NB4 (cell line): ENCODE measurements at regions not wholly inside any gene's neighbourhood (a gene's known extent, or its start where the extent isn't known, plus 50 kb on each side); places are given as distances from the start of the nearest gene placed in this dataset.

Source experiments
- DNase-seq: peaks from one replicate; pipeline ENCODE4 v3.0.0; 2010; ENCODE audit warnings: low read depth
- H3K4me3 ChIP-seq: one replicate; pipeline ENCODE4 v1.5.1; 2011; ENCODE audit warnings: mild to moderate bottlenecking, low read depth, low read length, moderate library complexity
- CTCF ChIP-seq: IDR thresholded peaks from one replicate; pipeline ENCODE4 v1.5.1; 2012; ENCODE audit warnings: low read depth, low read length
- MAX ChIP-seq: IDR thresholded peaks from 2 replicates; pipeline ENCODE4 v1.6.1; 2011; ENCODE audit warnings: low read depth, low read length
- MYC ChIP-seq: IDR thresholded peaks from 2 replicates; pipeline ENCODE4 v1.6.1; 2011; ENCODE audit warnings: low read depth, low read length
- POLR2A ChIP-seq: IDR thresholded peaks from 2 replicates; pipeline ENCODE4 v1.6.1; 2011; ENCODE audit warnings: mild to moderate bottlenecking; ENCODE audit not compliant: insufficient read length; ENCODE audit errors: extremely low read depth

DNA sequence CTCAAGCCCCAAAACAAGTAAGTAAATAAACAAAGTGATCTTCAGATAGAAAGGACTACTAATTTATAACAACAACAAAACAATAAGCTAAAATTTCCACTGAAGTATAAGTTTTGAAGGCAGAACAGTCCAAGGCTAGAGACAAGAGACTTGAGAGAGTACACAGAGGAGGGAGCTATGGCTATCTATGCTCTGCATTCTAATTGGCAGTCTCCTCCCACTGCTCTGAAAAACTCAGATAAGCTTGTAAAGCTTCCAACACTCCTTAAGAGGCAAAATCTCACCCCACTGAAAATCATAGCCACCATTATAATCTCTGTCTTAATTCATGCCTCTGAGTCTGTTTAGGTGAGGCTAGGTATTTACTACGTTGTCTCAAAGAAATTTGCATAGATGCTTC lies 714.6 kb upstream of the LRATD1 start:
- TF ChIP-seq MAX (no peak), MYC (no peak), POLR2A (no peak), CTCF (no peak)
- DNase-seq: no peak
- no peak overlapping the region for H3K4me3 ChIP-seq

GRCh38 chr2:13919981-13920382 lies 712.5 kb upstream of the LRATD1 start:
- no peak overlapping the region for H3K4me3 ChIP-seq
- no peak for DNase-seq
- TF ChIP-seq POLR2A: no peak
- TF ChIP-seq MAX: no peak
- TF ChIP-seq MYC: no peak
- TF ChIP-seq CTCF: no peak

GRCh38 chr2:13921245-13921644 lies 711.3 kb upstream of the LRATD1 start:
- TF ChIP-seq POLR2A (no peak), CTCF (no peak), MYC (no peak), MAX (no peak)
- no peak overlapping the region for H3K4me3 ChIP-seq
- DNase-seq: no peak

DNA sequence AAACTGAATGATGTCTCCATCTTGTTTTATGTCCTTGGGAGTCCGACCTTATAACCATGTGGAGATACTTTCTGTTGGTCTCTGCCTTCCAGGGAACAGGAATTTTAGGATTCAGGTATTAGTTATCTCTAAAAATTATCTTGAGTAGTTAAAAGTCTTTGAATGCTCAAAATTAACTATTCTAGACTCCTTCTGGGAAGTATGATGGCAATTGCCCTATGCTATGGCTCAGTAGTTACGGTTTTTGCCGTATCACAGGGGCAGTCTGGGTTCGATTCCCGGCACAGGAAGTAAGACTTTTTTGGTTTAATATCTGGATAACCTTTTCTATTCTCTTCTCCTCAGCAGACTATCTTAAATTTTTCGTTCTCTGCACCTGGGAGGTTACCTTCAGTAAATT lies 708.7 kb upstream of the LRATD1 start:
- H3K4me3 ChIP-seq: no peak overlapping the region
- TF ChIP-seq MYC: no peak
- TF ChIP-seq POLR2A: no peak
- TF ChIP-seq CTCF: no peak
- no peak for TF ChIP-seq MAX
- no peak for DNase-seq

DNA sequence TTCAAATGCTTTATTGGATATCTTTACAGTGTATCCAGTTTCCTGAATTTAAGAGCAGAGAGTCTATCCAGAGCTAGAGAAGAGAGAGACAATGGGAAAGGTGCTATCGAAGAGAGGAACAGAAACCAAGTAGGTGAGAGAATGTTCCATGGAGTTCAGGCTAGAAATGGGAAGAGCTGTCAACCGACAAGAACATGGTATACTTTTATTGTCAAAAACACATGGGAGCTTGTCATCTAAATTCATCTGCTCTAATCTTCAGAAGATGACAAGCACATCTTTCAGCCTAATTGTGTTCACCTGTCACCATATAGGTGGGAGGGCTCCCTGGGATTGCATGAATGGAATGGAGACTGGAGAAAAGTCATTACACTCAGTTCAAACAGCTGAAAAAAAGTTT lies 690.4 kb upstream of the LRATD1 start:
- DNase-seq: no peak
- no peak for TF ChIP-seq CTCF
- TF ChIP-seq MYC: no peak
- TF ChIP-seq POLR2A: no peak
- no peak for TF ChIP-seq MAX
- H3K4me3 ChIP-seq: no peak overlapping the region

DNA sequence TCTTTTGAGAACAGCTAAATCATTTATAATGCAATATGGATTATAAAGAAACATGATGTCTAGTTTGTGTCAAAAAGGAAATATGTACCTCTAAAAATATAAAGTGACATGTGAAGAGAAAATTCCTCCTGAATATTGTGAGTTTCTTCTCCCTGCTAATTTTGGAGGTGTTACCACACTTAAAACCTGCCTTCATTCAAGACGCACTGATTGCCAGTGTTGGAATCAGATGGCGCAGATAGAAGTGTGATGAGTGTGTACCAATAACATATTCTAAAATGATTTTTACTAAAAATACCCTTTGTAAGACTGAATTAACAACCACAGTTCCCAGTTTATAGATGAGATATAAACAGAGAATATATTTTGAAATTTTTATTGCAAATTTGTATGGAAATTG lies 681.8 kb upstream of the LRATD1 start:
- DNase-seq: no peak
- TF ChIP-seq POLR2A (no peak), MAX (no peak), MYC (no peak), CTCF (no peak)
- H3K4me3 ChIP-seq: no peak overlapping the region
